Left ventricle myocardium inferior (tissue), 1 donor: ENCODE measurements at regions not wholly inside any gene's neighbourhood (a gene's known extent, or its start where the extent isn't known, plus 50 kb on each side); places are given as distances from the start of the nearest gene placed in this dataset.

ENCODE experiments used
- DNase-seq: peaks from one replicate; pipeline ENCODE4 v3.0.0-alpha.2; 2020
- H3K27ac ChIP-seq: fragments of 200-600 bp; replicated peaks from 2 replicates; pipeline ENCODE4 v1.8.0; 2021
- H3K27me3 ChIP-seq: fragments of 200-600 bp; 2 replicates; pipeline ENCODE4 v1.8.0; 2021; ENCODE audit warnings: low read depth
- H3K36me3 ChIP-seq: fragments of 200-600 bp; 2 replicates; pipeline ENCODE4 v1.8.0; 2021
- H3K4me1 ChIP-seq: fragments of 200-600 bp; 2 replicates; pipeline ENCODE4 v1.8.0; 2021
- H3K4me3 ChIP-seq: fragments of 200-600 bp; 2 replicates; pipeline ENCODE4 v1.8.0; 2021; ENCODE audit warnings: mild to moderate bottlenecking, moderate library complexity
- H3K9me3 ChIP-seq: fragments of 200-600 bp; replicated peaks from 2 replicates; pipeline ENCODE4 v1.8.0; 2021
- intact Hi-C: fragments of 100-400 bp; cut with micrococcal nuclease; formaldehyde crosslinking; loops from one replicate; pipeline ENCODE4 v1.11.0; 2022
- TF ChIP-seq, protein P1 (sequence below): fragments of 200-600 bp; IDR thresholded peaks from 2 replicates; pipeline ENCODE4 v1.8.0; 2021; ENCODE audit warnings: antibody characterized with exemption, mild to moderate bottlenecking, borderline replicate concordance
- donor health status: DM: no; HTN: yes; CAD: no; lungs with severe emphysema.

DNA sequence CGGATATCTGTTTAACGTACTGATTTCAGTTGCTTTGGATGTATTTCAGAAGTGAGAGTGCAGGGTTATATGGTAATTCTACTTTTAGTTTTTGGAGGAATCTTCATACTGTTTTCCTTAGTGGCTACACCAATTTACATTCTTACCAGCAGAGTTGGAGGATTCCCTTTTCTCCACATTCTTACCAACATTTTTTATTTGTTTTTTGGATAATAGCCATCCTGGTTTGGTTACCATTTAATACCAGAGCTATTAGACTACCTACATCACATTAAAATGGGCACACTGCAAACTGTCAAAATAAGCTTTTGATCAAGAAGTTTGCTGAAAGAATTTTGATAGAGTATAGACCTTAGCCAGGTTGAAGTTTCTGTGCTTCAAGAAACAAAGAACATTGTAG, 217.2 kb upstream of the CFAP20DC start:
- no peaks in the 10 kb centered on the region for H3K9me3 ChIP-seq
- no peaks in the 10 kb centered on the region for H3K36me3 ChIP-seq
- H3K27me3 ChIP-seq, result no peaks in the 10 kb centered on the region
- H3K27ac ChIP-seq, result no peak overlapping the region
- H3K4me3 ChIP-seq, result no peak overlapping the region
- no peak for DNase-seq
- H3K4me1 ChIP-seq, result peaks cover under 1% of the 10 kb centered on the region
- TF ChIP-seq, protein P1, sequence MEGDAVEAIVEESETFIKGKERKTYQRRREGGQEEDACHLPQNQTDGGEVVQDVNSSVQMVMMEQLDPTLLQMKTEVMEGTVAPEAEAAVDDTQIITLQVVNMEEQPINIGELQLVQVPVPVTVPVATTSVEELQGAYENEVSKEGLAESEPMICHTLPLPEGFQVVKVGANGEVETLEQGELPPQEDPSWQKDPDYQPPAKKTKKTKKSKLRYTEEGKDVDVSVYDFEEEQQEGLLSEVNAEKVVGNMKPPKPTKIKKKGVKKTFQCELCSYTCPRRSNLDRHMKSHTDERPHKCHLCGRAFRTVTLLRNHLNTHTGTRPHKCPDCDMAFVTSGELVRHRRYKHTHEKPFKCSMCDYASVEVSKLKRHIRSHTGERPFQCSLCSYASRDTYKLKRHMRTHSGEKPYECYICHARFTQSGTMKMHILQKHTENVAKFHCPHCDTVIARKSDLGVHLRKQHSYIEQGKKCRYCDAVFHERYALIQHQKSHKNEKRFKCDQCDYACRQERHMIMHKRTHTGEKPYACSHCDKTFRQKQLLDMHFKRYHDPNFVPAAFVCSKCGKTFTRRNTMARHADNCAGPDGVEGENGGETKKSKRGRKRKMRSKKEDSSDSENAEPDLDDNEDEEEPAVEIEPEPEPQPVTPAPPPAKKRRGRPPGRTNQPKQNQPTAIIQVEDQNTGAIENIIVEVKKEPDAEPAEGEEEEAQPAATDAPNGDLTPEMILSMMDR, result no peak
- intact Hi-C loops, result no loop called here

DNA sequence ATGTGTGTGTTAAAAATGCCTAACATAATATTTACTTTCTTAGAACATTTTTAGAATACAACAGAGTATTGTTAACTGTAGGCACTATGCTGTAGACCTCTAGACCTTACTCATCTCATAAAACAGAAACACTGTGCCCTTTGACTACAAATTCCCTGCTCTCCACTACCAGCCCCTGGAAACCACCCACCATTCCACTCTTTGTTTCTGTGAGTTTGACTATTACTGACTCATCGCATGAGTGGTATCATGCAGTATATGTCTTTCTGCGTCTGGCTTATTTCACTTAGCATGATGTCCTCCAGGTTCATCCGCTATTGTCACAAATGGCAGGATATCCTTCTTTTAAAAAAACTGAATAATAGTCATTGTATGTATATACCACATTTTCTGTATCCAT, 216.7 kb upstream of the CFAP20DC start:
- no peaks in the 10 kb centered on the region for H3K9me3 ChIP-seq
- TF ChIP-seq, protein P1, result no peak
- H3K36me3 ChIP-seq, result no peaks in the 10 kb centered on the region

DNA sequence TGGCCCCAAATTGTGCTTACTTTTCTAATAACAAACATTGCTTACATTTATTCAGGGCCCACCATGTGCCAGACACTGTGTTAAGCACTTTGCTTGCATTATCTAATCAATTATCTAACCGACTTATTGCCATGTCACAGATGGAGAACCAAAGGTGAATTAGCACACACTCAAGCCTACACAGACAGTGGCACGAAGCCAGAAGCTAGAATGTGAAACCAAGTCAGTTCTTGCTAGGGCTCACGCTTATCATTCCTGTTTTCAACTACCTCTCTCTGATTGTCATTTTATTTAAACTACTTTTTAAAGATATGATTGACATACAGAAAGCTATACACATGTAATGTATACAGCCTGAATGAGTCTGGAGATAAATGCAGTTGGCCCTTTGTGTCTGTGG, 215.7 kb upstream of the CFAP20DC start:
- Histone ChIP-seq H3K4me3 (no peak overlapping the region), H3K36me3 (no peaks in the 10 kb centered on the region), H3K27ac (no peak overlapping the region), H3K9me3 (no peaks in the 10 kb centered on the region), H3K27me3 (no peaks in the 10 kb centered on the region), H3K4me1 (peaks cover 10% of the 10 kb centered on the region)
- no peak for DNase-seq
- intact Hi-C loops, result no loop called here
- TF ChIP-seq, protein P1, result no peak

More for the DNA sequence above, 216.7 kb upstream of the CFAP20DC start:
- intact Hi-C loops, result no loop called here
- peaks cover 5% of the 10 kb centered on the region for H3K4me1 ChIP-seq
- H3K27ac ChIP-seq, result no peak overlapping the region
- H3K27me3 ChIP-seq, result no peaks in the 10 kb centered on the region
- no peak for DNase-seq
- no peak overlapping the region for H3K4me3 ChIP-seq

DNA sequence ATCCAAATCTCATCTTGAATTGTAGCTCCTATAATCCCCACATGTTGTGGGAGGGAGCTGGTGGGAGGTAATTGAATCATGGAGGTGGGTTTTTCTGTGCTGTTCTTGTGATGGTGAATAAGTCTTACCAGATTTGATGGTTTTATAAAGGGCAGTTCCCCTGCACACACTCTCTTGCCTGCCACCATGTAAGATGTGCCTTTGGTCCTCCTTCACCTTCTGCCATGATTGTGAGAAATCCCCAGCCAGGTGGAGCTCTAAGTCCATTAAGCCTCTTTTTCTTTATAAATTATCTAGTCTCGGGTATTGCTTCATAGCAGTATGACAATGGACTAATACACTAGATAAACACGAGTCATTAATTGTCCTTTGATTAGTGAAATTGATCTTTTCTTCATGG, 214.5 kb upstream of the CFAP20DC start:
- no peaks in the 10 kb centered on the region for H3K9me3 ChIP-seq
- peaks cover 10% of the 10 kb centered on the region for H3K4me1 ChIP-seq
- H3K4me3 ChIP-seq, result no peak overlapping the region
- no peaks in the 10 kb centered on the region for H3K27me3 ChIP-seq
- H3K36me3 ChIP-seq, result no peaks in the 10 kb centered on the region
- TF ChIP-seq, protein P1, result no peak
- no peak for DNase-seq
- H3K27ac ChIP-seq, result no peak overlapping the region
- intact Hi-C loops, result no loop called here

DNA sequence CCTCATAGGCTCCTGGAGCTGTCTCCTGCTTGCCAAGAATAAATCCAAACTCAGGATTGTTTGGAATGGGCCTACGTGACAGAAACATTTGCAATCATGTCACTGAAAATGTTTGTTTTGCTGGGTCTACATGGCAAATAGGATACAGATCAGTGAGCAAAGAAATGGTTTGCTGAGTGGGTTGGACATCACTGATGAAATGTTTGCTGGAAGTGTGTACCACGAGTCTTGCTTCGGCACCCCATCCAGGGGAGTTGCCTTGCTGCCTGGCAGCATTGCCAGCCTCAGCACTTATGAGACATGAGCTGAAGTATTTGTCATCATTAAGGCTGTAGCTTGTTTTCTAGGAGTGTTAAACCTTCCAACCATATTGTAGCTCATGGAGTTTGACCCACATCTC, 213.3 kb upstream of the CFAP20DC start:
- Histone ChIP-seq H3K4me1 (peaks cover 10% of the 10 kb centered on the region), H3K4me3 (no peak overlapping the region), H3K27me3 (no peaks in the 10 kb centered on the region), H3K27ac (no peak overlapping the region), H3K9me3 (no peaks in the 10 kb centered on the region), H3K36me3 (no peaks in the 10 kb centered on the region)
- TF ChIP-seq, protein P1, result no peak
- DNase-seq, result no peak
- intact Hi-C loops, result no loop called here

DNA sequence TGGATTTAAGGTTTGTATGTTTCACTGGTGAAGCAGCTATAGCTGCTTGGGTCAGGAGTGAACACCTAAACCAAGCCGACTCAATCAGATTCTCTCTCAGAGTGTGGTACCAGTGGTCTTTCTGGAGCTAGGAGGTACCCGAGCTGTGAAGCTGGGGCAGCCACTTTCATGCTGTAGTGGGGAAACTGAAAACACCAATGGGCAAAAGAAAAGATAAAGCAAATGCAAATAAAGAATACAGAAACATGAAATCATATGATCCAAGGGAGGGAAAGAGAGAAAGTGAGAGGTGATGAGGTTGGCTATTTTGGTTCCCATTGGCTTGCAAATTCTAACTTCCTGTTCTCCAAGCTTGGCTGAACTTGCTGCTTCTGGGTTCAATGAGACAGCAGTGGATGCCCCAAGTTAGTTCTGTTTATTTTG, 212.3 kb upstream of the CFAP20DC start:
- no peak overlapping the region for H3K4me3 ChIP-seq
- DNase-seq, result no peak
- intact Hi-C loops, result no loop called here

More for the DNA sequence above, 212.3 kb upstream of the CFAP20DC start:
- Histone ChIP-seq H3K27ac (no peak overlapping the region), H3K27me3 (no peaks in the 10 kb centered on the region), H3K36me3 (no peaks in the 10 kb centered on the region), H3K4me1 (peaks cover 10% of the 10 kb centered on the region), H3K9me3 (no peaks in the 10 kb centered on the region)
- TF ChIP-seq, protein P1, result no peak
